ENCODE measurements at regions not wholly inside any gene's neighbourhood (a gene's known extent, or its start where the extent isn't known, plus 50 kb on each side); places are given as distances from the start of the nearest gene placed in this dataset.

DNA sequence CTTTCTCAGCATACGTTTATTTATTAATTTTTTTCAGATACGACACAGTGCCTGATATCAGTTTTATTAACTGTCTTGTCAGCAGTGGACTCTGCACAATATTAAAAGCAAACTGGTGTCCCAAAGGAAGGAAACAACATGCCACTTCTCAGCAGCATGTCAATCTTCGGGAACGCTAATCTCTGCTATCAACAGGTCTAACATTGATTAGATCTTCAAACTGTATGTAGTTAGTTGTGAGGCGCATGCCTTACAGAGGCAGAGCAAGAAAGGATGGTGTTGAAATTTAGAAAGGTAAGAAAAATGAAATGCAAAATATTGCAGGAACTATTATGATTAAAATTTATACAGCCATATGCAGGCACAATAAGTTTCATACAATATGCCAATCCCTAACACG is 233.7 kb upstream of the NDST3 start:
- ChIA-PET CTCF (no interaction called here), POLR2A (ENCODE audit: unreplicated experiment) (no interaction called here)
- Histone ChIP-seq H3K4me3 (ENCODE audit: low read length) (no peak overlapping the region), H3K9me2 (replicated peaks; ENCODE audit: low read length) (no peaks in the 10 kb centered on the region), H3K4me1 (ENCODE audit: insufficient read depth, low read length) (peaks cover 11% of the 10 kb centered on the region; the same call in 1 of the 2 replicates), H3K79me2 (ENCODE audit: low read length) (no peaks in the 10 kb centered on the region), H4K20me1 (ENCODE audit: low read length) (no peaks in the 10 kb centered on the region), H3K4me2 (ENCODE audit: low read length) (no peak overlapping the region), H3K27ac (ENCODE audit: low read length) (no peak overlapping the region), H3K9me3 (ENCODE audit: low read length) (no peaks in the 10 kb centered on the region), H3K36me3 (ENCODE audit: low read depth, low read length) (no peaks in the 10 kb centered on the region), H2AFZ (ENCODE audit: low read length) (no peak overlapping the region), H3F3A (ENCODE audit: low read length, unreplicated experiment) (no peaks in the 10 kb centered on the region), H3K9ac (ENCODE audit: low read length) (no peak overlapping the region), H3K27me3 (ENCODE audit: low read length) (no peaks in the 10 kb centered on the region)
- no TSS peak for BruUV-seq (replicated peaks)
- no peak for ATAC-seq
- TF ChIP-seq EZH2phosphoT487 (IDR thresholded peaks at IDR 0.05; ENCODE audit: borderline replicate concordance, low read length) (no peak), EZH2 (IDR thresholded peaks at IDR 0.05; ENCODE audit: low read length, unreplicated experiment) (no peak)
- TF ChIP-seq, protein P1, sequence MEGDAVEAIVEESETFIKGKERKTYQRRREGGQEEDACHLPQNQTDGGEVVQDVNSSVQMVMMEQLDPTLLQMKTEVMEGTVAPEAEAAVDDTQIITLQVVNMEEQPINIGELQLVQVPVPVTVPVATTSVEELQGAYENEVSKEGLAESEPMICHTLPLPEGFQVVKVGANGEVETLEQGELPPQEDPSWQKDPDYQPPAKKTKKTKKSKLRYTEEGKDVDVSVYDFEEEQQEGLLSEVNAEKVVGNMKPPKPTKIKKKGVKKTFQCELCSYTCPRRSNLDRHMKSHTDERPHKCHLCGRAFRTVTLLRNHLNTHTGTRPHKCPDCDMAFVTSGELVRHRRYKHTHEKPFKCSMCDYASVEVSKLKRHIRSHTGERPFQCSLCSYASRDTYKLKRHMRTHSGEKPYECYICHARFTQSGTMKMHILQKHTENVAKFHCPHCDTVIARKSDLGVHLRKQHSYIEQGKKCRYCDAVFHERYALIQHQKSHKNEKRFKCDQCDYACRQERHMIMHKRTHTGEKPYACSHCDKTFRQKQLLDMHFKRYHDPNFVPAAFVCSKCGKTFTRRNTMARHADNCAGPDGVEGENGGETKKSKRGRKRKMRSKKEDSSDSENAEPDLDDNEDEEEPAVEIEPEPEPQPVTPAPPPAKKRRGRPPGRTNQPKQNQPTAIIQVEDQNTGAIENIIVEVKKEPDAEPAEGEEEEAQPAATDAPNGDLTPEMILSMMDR (conservative IDR thresholded peaks at IDR 0.05; ENCODE audit: low read depth, low read length) = no peak
- intact Hi-C loops (cut with micrococcal nuclease) = no loop called here
- DNase-seq = no peak

DNA sequence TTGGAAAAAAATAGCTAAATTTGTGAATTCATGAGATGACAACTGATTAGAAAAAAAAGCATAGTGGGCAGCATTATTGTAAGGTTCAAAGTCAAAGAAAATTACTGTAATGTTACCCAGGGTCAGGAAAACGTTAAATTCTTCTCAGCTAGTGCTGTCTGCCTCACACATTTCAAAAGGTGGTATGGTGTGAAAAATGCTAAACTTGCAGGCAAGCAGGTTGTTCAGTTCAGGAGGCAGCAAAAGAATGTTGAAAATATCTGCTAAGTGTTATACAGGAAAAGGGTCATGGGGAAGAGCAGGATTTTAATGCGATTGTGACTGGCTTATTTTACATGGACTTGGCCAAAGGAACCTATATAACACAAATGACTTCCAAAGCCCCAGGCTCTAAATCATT is 232.5 kb upstream of the NDST3 start:
- H3K36me3 ChIP-seq (ENCODE audit: low read depth, low read length) = no peaks in the 10 kb centered on the region
- ATAC-seq = no peak
- no peak overlapping the region for H3K27ac ChIP-seq (ENCODE audit: low read length)
- no peaks in the 10 kb centered on the region for H3K9me2 ChIP-seq (replicated peaks; ENCODE audit: low read length)
- H3K9me3 ChIP-seq (ENCODE audit: low read length) = no peaks in the 10 kb centered on the region
- H2AFZ ChIP-seq (ENCODE audit: low read length) = no peak overlapping the region
- H3K27me3 ChIP-seq (ENCODE audit: low read length) = no peaks in the 10 kb centered on the region
- intact Hi-C loops (cut with micrococcal nuclease) = no loop called here
- ChIA-PET POLR2A (ENCODE audit: unreplicated experiment) (no interaction called here), CTCF (no interaction called here)
- BruUV-seq (replicated peaks) = no TSS peak
- H3K4me3 ChIP-seq (ENCODE audit: low read length) = no peak overlapping the region
- no peaks in the 10 kb centered on the region for H3K79me2 ChIP-seq (ENCODE audit: low read length)
- no peaks in the 10 kb centered on the region for H4K20me1 ChIP-seq (ENCODE audit: low read length)
- H3K4me1 ChIP-seq (ENCODE audit: insufficient read depth, low read length) = peaks cover 9% of the 10 kb centered on the region; the same call in 1 of the 2 replicates
- no peak for DNase-seq
- H3K4me2 ChIP-seq (ENCODE audit: low read length) = no peak overlapping the region
- H3K9ac ChIP-seq (ENCODE audit: low read length) = no peak overlapping the region
- H3F3A ChIP-seq (ENCODE audit: low read length, unreplicated experiment) = no peaks in the 10 kb centered on the region
- TF ChIP-seq, protein P1 (conservative IDR thresholded peaks at IDR 0.05; ENCODE audit: low read depth, low read length) = no peak
- TF ChIP-seq EZH2phosphoT487 (IDR thresholded peaks at IDR 0.05; ENCODE audit: borderline replicate concordance, low read length) = no peak
- no peak for TF ChIP-seq EZH2 (IDR thresholded peaks at IDR 0.05; ENCODE audit: low read length, unreplicated experiment)

DNA sequence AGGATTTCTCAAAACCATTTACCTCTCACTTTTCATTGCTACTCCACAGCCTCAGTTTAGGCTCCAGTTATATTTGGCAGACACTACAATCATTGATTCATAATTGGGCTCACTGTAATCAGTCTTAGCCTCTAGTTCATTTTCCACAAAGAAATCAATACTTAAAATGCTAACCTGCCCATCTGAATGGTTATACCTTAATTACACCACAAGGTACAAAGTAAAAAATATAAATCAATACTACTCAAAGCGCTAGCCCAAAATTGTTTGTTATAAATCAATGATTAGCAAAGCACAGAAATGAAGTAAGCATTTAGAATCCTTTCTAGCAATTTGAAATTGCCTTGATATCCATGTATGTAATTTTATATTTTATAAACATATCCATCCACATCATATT is 222.6 kb upstream of the NDST3 start:
- Histone ChIP-seq H3K4me2 (ENCODE audit: low read length) (no peak overlapping the region), H3K9ac (ENCODE audit: low read length) (no peak overlapping the region), H3K27ac (ENCODE audit: low read length) (no peak overlapping the region), H3K4me1 (ENCODE audit: insufficient read depth, low read length) (no peaks in the 10 kb centered on the region), H3K27me3 (ENCODE audit: low read length) (no peaks in the 10 kb centered on the region), H3K9me3 (ENCODE audit: low read length) (no peaks in the 10 kb centered on the region), H3K9me2 (replicated peaks; ENCODE audit: low read length) (no peaks in the 10 kb centered on the region), H3K36me3 (ENCODE audit: low read depth, low read length) (no peaks in the 10 kb centered on the region), H4K20me1 (ENCODE audit: low read length) (no peaks in the 10 kb centered on the region), H3K79me2 (ENCODE audit: low read length) (no peaks in the 10 kb centered on the region), H3K4me3 (ENCODE audit: low read length) (no peak overlapping the region), H2AFZ (ENCODE audit: low read length) (no peak overlapping the region), H3F3A (ENCODE audit: low read length, unreplicated experiment) (no peaks in the 10 kb centered on the region)
- DNase-seq = no peak
- TF ChIP-seq EZH2 (IDR thresholded peaks at IDR 0.05; ENCODE audit: low read length, unreplicated experiment) (no peak), EZH2phosphoT487 (IDR thresholded peaks at IDR 0.05; ENCODE audit: borderline replicate concordance, low read length) (no peak)
- TF ChIP-seq, protein P1 (conservative IDR thresholded peaks at IDR 0.05; ENCODE audit: low read depth, low read length) = no peak
- BruUV-seq (replicated peaks) = no TSS peak
- intact Hi-C loops (cut with micrococcal nuclease) = no loop called here
- ChIA-PET POLR2A (ENCODE audit: unreplicated experiment) (no interaction called here), CTCF (no interaction called here)
- ATAC-seq = no peak

Measured in PC-3 (cell line).